ENCODE measurements at regions not wholly inside any gene's neighbourhood (a gene's known extent, or its start where the extent isn't known, plus 50 kb on each side); places are given as distances from the start of the nearest gene placed in this dataset.

GRCh38 chr17:83200751-83201150, 121.3 kb downstream of the METRNL start:
- no peak for TF ChIP-seq CTCF (IDR thresholded peaks at IDR 0.05; ENCODE audit: insufficient read depth, low read length, poor library complexity, severe bottlenecking)
- no peaks in the 10 kb centered on the region for H3K36me3 ChIP-seq (ENCODE audit: control insufficient read depth, insufficient read depth, low read length)
- H3K4me3 ChIP-seq (ENCODE audit: low read depth, low read length), result no peak overlapping the region
- no peak for DNase-seq (ENCODE audit: low read depth)
- peaks cover 4% of the 10 kb centered on the region for H3K27me3 ChIP-seq (ENCODE audit: control insufficient read depth, insufficient read depth, low read length)

GRCh38 chr17:83201206-83202001, 122.0 kb downstream of the METRNL start:
- no peak overlapping the region for H3K4me3 ChIP-seq (ENCODE audit: low read depth, low read length)
- TF ChIP-seq CTCF (IDR thresholded peaks at IDR 0.05; ENCODE audit: insufficient read depth, low read length, poor library complexity, severe bottlenecking), result no peak
- H3K27me3 ChIP-seq (ENCODE audit: control insufficient read depth, insufficient read depth, low read length), result peaks cover 4% of the 10 kb centered on the region
- DNase-seq (ENCODE audit: low read depth), result no peak
- H3K36me3 ChIP-seq (ENCODE audit: control insufficient read depth, insufficient read depth, low read length), result no peaks in the 10 kb centered on the region

- DNase-seq (ENCODE audit: low read depth), result no peak
- TF ChIP-seq CTCF (IDR thresholded peaks at IDR 0.05; ENCODE audit: insufficient read depth, low read length, poor library complexity, severe bottlenecking), result no peak
- Histone ChIP-seq H3K36me3 (ENCODE audit: control insufficient read depth, insufficient read depth, low read length) (no peaks in the 10 kb centered on the region), H3K27me3 (ENCODE audit: control insufficient read depth, insufficient read depth, low read length) (peaks cover 6% of the 10 kb centered on the region), H3K4me3 (ENCODE audit: low read depth, low read length) (no peak overlapping the region)
These were observed 122.9 kb downstream of the METRNL start for GRCh38 chr17:83202002-83203000.

- no peak for TF ChIP-seq CTCF (IDR thresholded peaks at IDR 0.05; ENCODE audit: insufficient read depth, low read length, poor library complexity, severe bottlenecking)
- H3K4me3 ChIP-seq (ENCODE audit: low read depth, low read length), result no peak overlapping the region
These were observed 123.7 kb downstream of the METRNL start for GRCh38 chr17:83203073-83203471.

GRCh38 chr17:83203472-83204221, 124.2 kb downstream of the METRNL start:
- H3K4me3 ChIP-seq (ENCODE audit: low read depth, low read length), result no peak overlapping the region
- no peak for TF ChIP-seq CTCF (IDR thresholded peaks at IDR 0.05; ENCODE audit: insufficient read depth, low read length, poor library complexity, severe bottlenecking)
- H3K36me3 ChIP-seq (ENCODE audit: control insufficient read depth, insufficient read depth, low read length), result no peaks in the 10 kb centered on the region
- DNase-seq (ENCODE audit: low read depth), result no peak
- H3K27me3 ChIP-seq (ENCODE audit: control insufficient read depth, insufficient read depth, low read length), result peaks cover 6% of the 10 kb centered on the region

More at GRCh38 chr17:83203073-83203471, 123.7 kb downstream of the METRNL start:
- no peak for DNase-seq (ENCODE audit: low read depth)
- peaks cover 6% of the 10 kb centered on the region for H3K27me3 ChIP-seq (ENCODE audit: control insufficient read depth, insufficient read depth, low read length)
- H3K36me3 ChIP-seq (ENCODE audit: control insufficient read depth, insufficient read depth, low read length), result no peaks in the 10 kb centered on the region

Data from kidney epithelial cell (primary cell).